AG08395 (cell line): ENCODE measurements at regions not wholly inside any gene's neighbourhood (a gene's known extent, or its start where the extent isn't known, plus 50 kb on each side); places are given as distances from the start of the nearest gene placed in this dataset.

Source experiments
- DNase-seq: peaks from one replicate; pipeline ENCODE4 v3.0.0; 2012; ENCODE audit warnings: mixed read lengths, low spot score

- DNase-seq = no peak
Observed at GRCh38 chr18:2312440-2312839, 258.9 kb downstream of the METTL4 start.

- no peak for DNase-seq
Observed at GRCh38 chr18:2313332-2313731, 258.0 kb downstream of the METTL4 start.

GRCh38 chr18:2316082-2316750 lies 255.1 kb downstream of the METTL4 start:
- DNase-seq = no peak

GRCh38 chr18:2316751-2317696 lies 254.3 kb downstream of the METTL4 start:
- no peak for DNase-seq

- no peak for DNase-seq
Observed at GRCh38 chr18:2324459-2324858, 246.8 kb downstream of the METTL4 start.

GRCh38 chr18:2325308-2325849 lies 245.9 kb downstream of the METTL4 start:
- no peak for DNase-seq

GRCh38 chr18:2325933-2326332 lies 245.4 kb downstream of the METTL4 start:
- DNase-seq = no peak

- no peak for DNase-seq
Observed at GRCh38 chr18:2326999-2327398, 244.3 kb downstream of the METTL4 start.

GRCh38 chr18:2330764-2331163 lies 240.5 kb downstream of the METTL4 start:
- DNase-seq = no peak

GRCh38 chr18:2331491-2331890 lies 239.8 kb downstream of the METTL4 start:
- no peak for DNase-seq

GRCh38 chr18:2336690-2337392 lies 234.5 kb downstream of the METTL4 start:
- DNase-seq = no peak

GRCh38 chr18:2337552-2338141 lies 233.7 kb downstream of the METTL4 start:
- peak; percentile 21 for DNase-seq

- no peak for DNase-seq
Observed at GRCh38 chr18:2338601-2339000, 232.7 kb downstream of the METTL4 start.

- no peak for DNase-seq
Observed at GRCh38 chr18:2340335-2340734, 231.0 kb downstream of the METTL4 start.

GRCh38 chr18:2348003-2348402 lies 223.3 kb downstream of the METTL4 start:
- DNase-seq = no peak

- no peak for DNase-seq
Observed at GRCh38 chr18:2351126-2351850, 220.0 kb downstream of the METTL4 start.

GRCh38 chr18:2354292-2354691 lies 217.0 kb downstream of the METTL4 start:
- DNase-seq = no peak

GRCh38 chr18:2356906-2357305 lies 214.4 kb downstream of the METTL4 start:
- DNase-seq = no peak

- DNase-seq = no peak
Observed at GRCh38 chr18:2360861-2361260, 210.4 kb downstream of the METTL4 start.

- DNase-seq = no peak
Observed at GRCh38 chr18:2368102-2368501, 203.2 kb downstream of the METTL4 start.

- DNase-seq = no peak
Observed at GRCh38 chr18:2376707-2377106, 194.6 kb downstream of the METTL4 start.
